Activated CD4-positive, alpha-beta memory T cell treated with anti-CD3 and anti-CD28 coated beads, Interleukin-2, amount 10 ng/mL, durations not matched to agents 7 days and 5 days (primary cell): ENCODE measurements at regions not wholly inside any gene's neighbourhood (a gene's known extent, or its start where the extent isn't known, plus 50 kb on each side); places are given as distances from the start of the nearest gene placed in this dataset.
"Not testable (repeated sequence)": the region's sequence is repeated elsewhere in the genome, so short reads cannot be mapped to it uniquely, and the experiment has no call there.

Experiments
- CTCF ChIA-PET: fragments of 350-600 bp; sonication (Branson Sonifier 250); formaldehyde crosslinking; loops from one replicate; lab custom pipeline; 2021; ENCODE audit warnings: antibody characterized with exemption, inconsistent platforms; lab: Charles Lee
- POLR2A ChIA-PET: fragments of 350-600 bp; sonication (Branson Sonifier 250); formaldehyde crosslinking; loops from one replicate; lab custom pipeline; 2021; ENCODE audit warnings: antibody characterized with exemption; lab: Charles Lee
- DNase-seq: peaks from one replicate; pipeline ENCODE4 v3.0.0-alpha.2; 2020
- H3K27ac Mint-ChIP-seq: one replicate; pipeline ENCODE4 v1.8.0; 2021; ENCODE audit warnings: mild to moderate bottlenecking, mixed read lengths
- H3K27me3 Mint-ChIP-seq: one replicate; pipeline ENCODE4 v1.8.0; 2021; ENCODE audit warnings: mixed read lengths
- H3K36me3 Mint-ChIP-seq: one replicate; pipeline ENCODE4 v1.8.0; 2021; ENCODE audit warnings: low read depth, mixed read lengths
- H3K4me1 Mint-ChIP-seq: one replicate; pipeline ENCODE4 v1.8.0; 2021; ENCODE audit warnings: mixed read lengths
- H3K4me3 Mint-ChIP-seq: one replicate; pipeline ENCODE4 v1.8.0; 2021; ENCODE audit warnings: mild to moderate bottlenecking, mixed read lengths
- H3K9me3 Mint-ChIP-seq: one replicate; pipeline ENCODE4 v1.8.0; 2021; ENCODE audit warnings: mixed read lengths

- ChIA-PET CTCF (no interaction called here), POLR2A (no interaction called here)
- no peaks in the 10 kb centered on the region for H3K9me3 Mint-ChIP-seq
- H3K4me3 Mint-ChIP-seq = no peak overlapping the region
- H3K27me3 Mint-ChIP-seq = no peaks in the 10 kb centered on the region
- H3K27ac Mint-ChIP-seq = no peak overlapping the region
- no peaks in the 10 kb centered on the region for H3K36me3 Mint-ChIP-seq
- no peak for DNase-seq
- H3K4me1 Mint-ChIP-seq = no peaks in the 10 kb centered on the region
Measured at GRCh38 chr3:81095956-81096355, 665.5 kb downstream of the GBE1 start.

- DNase-seq = no peak
- POLR2A ChIA-PET = no interaction called here
- H3K27ac Mint-ChIP-seq = no peak overlapping the region
- H3K9me3 Mint-ChIP-seq = no peaks in the 10 kb centered on the region
- no peaks in the 10 kb centered on the region for H3K27me3 Mint-ChIP-seq
- CTCF ChIA-PET = no interaction called here
- no peak overlapping the region for H3K4me3 Mint-ChIP-seq
- H3K36me3 Mint-ChIP-seq = no peaks in the 10 kb centered on the region
- no peaks in the 10 kb centered on the region for H3K4me1 Mint-ChIP-seq
Measured at GRCh38 chr3:81094986-81095385, 666.5 kb downstream of the GBE1 start.

- no peaks in the 10 kb centered on the region for H3K4me1 Mint-ChIP-seq
- no peak overlapping the region for H3K4me3 Mint-ChIP-seq
- ChIA-PET CTCF (no interaction called here), POLR2A (no interaction called here)
- no peak overlapping the region for H3K27ac Mint-ChIP-seq
- H3K9me3 Mint-ChIP-seq = peaks cover 2% of the 10 kb centered on the region
- no peak for DNase-seq
- H3K27me3 Mint-ChIP-seq = no peaks in the 10 kb centered on the region
- no peaks in the 10 kb centered on the region for H3K36me3 Mint-ChIP-seq
Measured at GRCh38 chr3:81087607-81088006, 673.8 kb downstream of the GBE1 start.

DNA sequence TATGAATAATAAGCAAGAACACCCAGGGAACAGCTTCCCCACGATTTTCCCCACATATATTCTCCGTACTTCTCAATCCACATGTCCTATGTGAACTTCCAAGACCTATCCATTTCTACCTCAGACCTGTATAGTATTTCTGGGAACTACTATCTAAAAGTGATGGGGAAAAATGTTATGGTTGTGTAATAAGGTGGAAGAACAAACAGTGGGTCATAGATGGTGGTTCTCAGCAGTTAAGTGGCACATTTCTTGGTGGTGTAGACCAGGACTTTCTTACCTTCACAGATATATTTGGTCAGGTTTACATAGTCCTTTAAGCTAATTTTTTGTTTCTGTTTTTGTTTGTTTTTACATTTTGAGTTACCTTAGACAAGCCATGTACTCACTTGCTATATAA, 675.1 kb downstream of the GBE1 start:
- POLR2A ChIA-PET = no interaction called here
- CTCF ChIA-PET = no interaction called here
- Mint-ChIP-seq H3K4me1 (no peaks in the 10 kb centered on the region), H3K9me3 (peaks cover 6% of the 10 kb centered on the region), H3K27me3 (no peaks in the 10 kb centered on the region), H3K27ac (no peak overlapping the region), H3K36me3 (no peaks in the 10 kb centered on the region), H3K4me3 (no peak overlapping the region)
- DNase-seq = no peak

- no peaks in the 10 kb centered on the region for H3K4me1 Mint-ChIP-seq
- no peak overlapping the region for H3K4me3 Mint-ChIP-seq
- no peaks in the 10 kb centered on the region for H3K27me3 Mint-ChIP-seq
- H3K36me3 Mint-ChIP-seq = no peaks in the 10 kb centered on the region
- ChIA-PET POLR2A (no interaction called here), CTCF (no interaction called here)
- H3K27ac Mint-ChIP-seq = no peak overlapping the region
- H3K9me3 Mint-ChIP-seq = peaks cover 8% of the 10 kb centered on the region
- no peak for DNase-seq
Measured at GRCh38 chr3:81080608-81081007, 680.8 kb downstream of the GBE1 start.

DNA sequence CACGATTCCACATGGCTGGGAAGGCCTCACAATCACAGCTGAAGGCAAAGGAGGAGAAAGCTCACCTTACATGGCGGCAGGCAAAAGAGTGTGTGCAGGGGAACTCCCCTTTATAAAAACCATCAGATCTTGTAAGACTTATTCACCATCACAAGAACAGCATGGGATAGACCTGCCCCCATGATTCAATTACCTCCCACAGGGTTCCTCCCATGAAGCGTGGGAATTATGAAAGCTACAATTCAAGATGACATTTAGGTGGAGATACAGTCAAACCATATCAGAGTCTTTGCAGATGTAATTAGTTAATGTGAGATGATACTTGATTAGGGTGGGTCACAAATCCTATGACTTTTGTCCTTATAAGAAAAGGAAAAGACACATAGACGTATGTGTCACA, 688.9 kb downstream of the GBE1 start:
- no peaks in the 10 kb centered on the region for H3K4me1 Mint-ChIP-seq
- no peak overlapping the region for H3K27ac Mint-ChIP-seq
- ChIA-PET POLR2A (no interaction called here), CTCF (no interaction called here)
- H3K36me3 Mint-ChIP-seq = no peaks in the 10 kb centered on the region
- H3K27me3 Mint-ChIP-seq = no peaks in the 10 kb centered on the region
- H3K9me3 Mint-ChIP-seq = peaks cover 11% of the 10 kb centered on the region
- no peak for DNase-seq
- no peak overlapping the region for H3K4me3 Mint-ChIP-seq

GRCh38 chr3:81068546-81068945, 692.9 kb downstream of the GBE1 start:
- no peak overlapping the region for H3K27ac Mint-ChIP-seq
- no peak for DNase-seq
- no peaks in the 10 kb centered on the region for H3K36me3 Mint-ChIP-seq
- no peaks in the 10 kb centered on the region for H3K4me1 Mint-ChIP-seq
- no peak overlapping the region for H3K4me3 Mint-ChIP-seq
- peaks cover 17% of the 10 kb centered on the region for H3K9me3 Mint-ChIP-seq
- ChIA-PET POLR2A (no interaction called here), CTCF (no interaction called here)
- no peaks in the 10 kb centered on the region for H3K27me3 Mint-ChIP-seq

DNA sequence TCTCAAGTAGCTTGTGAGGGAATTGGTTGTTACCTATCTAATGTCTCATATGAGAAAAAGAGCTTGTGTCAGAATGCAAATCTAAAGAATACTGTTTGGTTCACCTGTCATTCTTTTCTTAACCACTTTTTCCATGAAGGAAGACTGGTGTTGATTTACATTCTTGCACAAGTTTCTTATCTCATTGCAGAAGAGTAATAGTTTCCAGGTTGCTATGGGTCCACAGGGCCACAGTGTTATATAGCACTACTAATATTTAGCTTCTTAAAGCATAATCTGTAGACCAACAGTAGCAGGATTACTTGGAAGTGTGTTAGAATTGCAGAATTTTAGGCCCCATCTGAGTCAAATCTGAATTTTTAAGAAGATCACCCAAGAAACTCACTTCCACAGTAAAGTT, 697.5 kb downstream of the GBE1 start:
- DNase-seq = no peak
- H3K27ac Mint-ChIP-seq = no peak overlapping the region
- no peaks in the 10 kb centered on the region for H3K4me1 Mint-ChIP-seq
- H3K9me3 Mint-ChIP-seq = peaks cover 13% of the 10 kb centered on the region
- ChIA-PET POLR2A (no interaction called here), CTCF (no interaction called here)
- H3K36me3 Mint-ChIP-seq = no peaks in the 10 kb centered on the region
- H3K27me3 Mint-ChIP-seq = no peaks in the 10 kb centered on the region
- H3K4me3 Mint-ChIP-seq = no peak overlapping the region

- H3K9me3 Mint-ChIP-seq, H3K4me1 Mint-ChIP-seq, CTCF ChIA-PET, H3K27me3 Mint-ChIP-seq, DNase-seq, H3K36me3 Mint-ChIP-seq, H3K27ac Mint-ChIP-seq, H3K4me3 Mint-ChIP-seq, POLR2A ChIA-PET: not testable (repeated sequence)
Measured at GRCh38 chr3:81051133-81051532, 710.3 kb downstream of the GBE1 start.

GRCh38 chr3:81048058-81048665, 713.3 kb downstream of the GBE1 start:
- no peaks in the 10 kb centered on the region for H3K4me1 Mint-ChIP-seq
- DNase-seq = no peak
- CTCF ChIA-PET = no interaction called here
- no peak overlapping the region for H3K27ac Mint-ChIP-seq
- H3K27me3 Mint-ChIP-seq = no peaks in the 10 kb centered on the region
- H3K4me3 Mint-ChIP-seq = no peak overlapping the region
- peaks cover 5% of the 10 kb centered on the region for H3K9me3 Mint-ChIP-seq
- H3K36me3 Mint-ChIP-seq = no peaks in the 10 kb centered on the region
- POLR2A ChIA-PET = no interaction called here

DNA sequence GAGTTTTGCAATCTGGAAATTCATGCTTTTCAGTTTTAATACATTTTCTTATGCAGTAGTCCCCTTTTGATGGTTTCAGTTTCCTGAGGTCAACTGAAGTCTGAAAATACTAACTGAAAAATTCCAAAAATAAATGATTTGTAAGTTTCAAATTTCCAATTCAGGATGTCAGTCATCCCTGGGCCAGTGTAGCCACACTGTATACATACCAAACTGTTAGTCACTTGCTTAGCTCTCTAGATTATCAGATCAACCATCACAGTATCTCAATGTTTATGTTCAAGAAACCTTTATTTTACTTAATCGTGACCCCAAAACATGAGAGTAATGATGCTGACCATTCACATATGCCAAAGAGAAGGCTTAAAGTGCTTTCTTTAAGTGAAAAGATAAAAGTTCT, 715.5 kb downstream of the GBE1 start:
- H3K4me3 Mint-ChIP-seq = no peak overlapping the region
- H3K27me3 Mint-ChIP-seq = no peaks in the 10 kb centered on the region
- H3K27ac Mint-ChIP-seq = no peak overlapping the region
- peaks cover 5% of the 10 kb centered on the region for H3K9me3 Mint-ChIP-seq
- CTCF ChIA-PET = no interaction called here
- no peaks in the 10 kb centered on the region for H3K4me1 Mint-ChIP-seq
- POLR2A ChIA-PET = no interaction called here
- DNase-seq = no peak
- no peaks in the 10 kb centered on the region for H3K36me3 Mint-ChIP-seq

DNA sequence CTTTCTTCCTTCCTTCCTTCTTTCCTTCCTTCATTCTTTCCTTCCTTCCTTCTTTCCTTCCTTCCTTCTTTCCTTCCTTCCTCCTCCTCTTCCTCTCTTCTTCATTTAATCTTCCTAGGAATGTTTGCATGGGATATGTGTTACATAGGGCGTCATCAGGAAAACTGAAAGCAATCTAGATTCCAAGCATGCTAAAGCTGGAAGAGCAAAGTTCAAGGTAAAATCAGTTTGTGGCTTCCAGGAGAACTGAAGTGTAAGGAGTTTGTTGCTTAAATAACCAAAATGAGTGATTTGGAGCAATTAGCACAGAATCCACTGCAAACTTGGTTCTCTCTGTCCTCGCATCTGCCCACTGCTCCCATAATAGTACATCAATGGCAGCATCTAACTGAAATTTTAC, 716.2 kb downstream of the GBE1 start:
- Mint-ChIP-seq H3K27me3 (no peaks in the 10 kb centered on the region), H3K36me3 (no peaks in the 10 kb centered on the region), H3K4me1 (no peaks in the 10 kb centered on the region), H3K9me3 (peaks cover 5% of the 10 kb centered on the region), H3K4me3 (no peak overlapping the region), H3K27ac (no peak overlapping the region)
- DNase-seq = no peak
- CTCF ChIA-PET = no interaction called here
- POLR2A ChIA-PET = no interaction called here

- H3K27me3 Mint-ChIP-seq = no peaks in the 10 kb centered on the region
- no peaks in the 10 kb centered on the region for H3K36me3 Mint-ChIP-seq
- ChIA-PET POLR2A (no interaction called here), CTCF (no interaction called here)
- no peak for DNase-seq
- peaks cover 8% of the 10 kb centered on the region for H3K9me3 Mint-ChIP-seq
- no peak overlapping the region for H3K4me3 Mint-ChIP-seq
- no peak overlapping the region for H3K27ac Mint-ChIP-seq
- H3K4me1 Mint-ChIP-seq = no peaks in the 10 kb centered on the region
Measured at GRCh38 chr3:81043660-81044199, 717.7 kb downstream of the GBE1 start.

- H3K36me3 Mint-ChIP-seq = no peaks in the 10 kb centered on the region
- H3K27me3 Mint-ChIP-seq = no peaks in the 10 kb centered on the region
- no peak overlapping the region for H3K4me3 Mint-ChIP-seq
- POLR2A ChIA-PET = no interaction called here
- no peak for DNase-seq
- H3K9me3 Mint-ChIP-seq = peaks cover 8% of the 10 kb centered on the region
- H3K27ac Mint-ChIP-seq = no peak overlapping the region
- CTCF ChIA-PET = no interaction called here
- H3K4me1 Mint-ChIP-seq = no peaks in the 10 kb centered on the region
Measured at GRCh38 chr3:81043009-81043408, 718.4 kb downstream of the GBE1 start.
